Hepatocyte (in vitro differentiated cells): ENCODE measurements at regions not wholly inside any gene's neighbourhood (a gene's known extent, or its start where the extent isn't known, plus 50 kb on each side); places are given as distances from the start of the nearest gene placed in this dataset.

Experiments
- DNase-seq: peaks from one replicate; pipeline ENCODE4 v3.0.0-alpha.2; 2016; ENCODE audit warnings: low spot score
- H2AFZ ChIP-seq: fragments of 200-600 bp; sonication (generic); 2 replicates; pipeline ENCODE4 v1.6.0; 2016; ENCODE audit warnings: antibody characterized with exemption, mild to moderate bottlenecking
- H3K27ac ChIP-seq: fragments of 200-600 bp; sonication (generic); 2 replicates; pipeline ENCODE4 v1.5.1; 2016; ENCODE audit warnings: mild to moderate bottlenecking
- H3K27me3 ChIP-seq: fragments of 200-600 bp; sonication (generic); 2 replicates; pipeline ENCODE4 v1.6.1; 2016
- H3K36me3 ChIP-seq: fragments of 200-600 bp; sonication (generic); replicated peaks from 2 replicates; pipeline ENCODE4 v1.5.1; 2016; ENCODE audit warnings: low read depth; ENCODE audit not compliant: insufficient read depth
- H3K4me1 ChIP-seq: fragments of 200-600 bp; sonication (generic); 2 replicates; pipeline ENCODE4 v1.5.1; 2016; ENCODE audit warnings: mild to moderate bottlenecking, moderate library complexity; ENCODE audit not compliant: insufficient read depth
- H3K4me2 ChIP-seq: fragments of 200-600 bp; sonication (generic); 2 replicates; pipeline ENCODE4 v1.6.0; 2016
- H3K4me3 ChIP-seq: fragments of 200-600 bp; sonication (generic); 2 replicates; pipeline ENCODE4 v1.5.1; 2016; ENCODE audit warnings: mild to moderate bottlenecking
- H3K79me2 ChIP-seq: fragments of 200-600 bp; sonication (generic); 2 replicates; pipeline ENCODE4 v1.6.0; 2017; ENCODE audit warnings: mild to moderate bottlenecking
- H3K9me2 ChIP-seq: fragments of 200-600 bp; sonication (generic); replicated peaks from 2 replicates; pipeline ENCODE4 v1.6.0; 2017; ENCODE audit warnings: mild to moderate bottlenecking; ENCODE audit not compliant: insufficient read depth
- H3K9me3 ChIP-seq: fragments of 200-600 bp; sonication (generic); 2 replicates; pipeline ENCODE4 v1.5.1; 2016; ENCODE audit warnings: low read depth, mild to moderate bottlenecking
- H4K20me1 ChIP-seq: fragments of 200-600 bp; sonication (generic); 2 replicates; pipeline ENCODE4 v1.6.0; 2016; ENCODE audit warnings: mild to moderate bottlenecking; ENCODE audit not compliant: insufficient read depth, poor library complexity, severe bottlenecking
- EZH2 ChIP-seq: fragments of 200-600 bp; sonication (generic); IDR thresholded peaks from 2 replicates; pipeline ENCODE4 v1.6.1; 2016; ENCODE audit warnings: antibody characterized with exemption, mild to moderate bottlenecking, borderline replicate concordance
- EZH2phosphoT487 ChIP-seq: fragments of 200-600 bp; sonication (generic); IDR thresholded peaks from one replicate; pipeline ENCODE4 v1.6.1; 2018; ENCODE audit warnings: antibody characterized with exemption, mild to moderate bottlenecking, low read depth, moderate library complexity; ENCODE audit not compliant: unreplicated experiment, severe bottlenecking
- WGBS: methylation state at CpG from one replicate; pipeline ENCODE4 v1.1.6; 2016; ENCODE audit warnings: low lambda C conversion rate; ENCODE audit errors: missing lambda C conversion rate; 5-methylcytosine and 5-hydroxymethylcytosine counted together
- TF ChIP-seq, protein P1 (sequence below): fragments of 200-600 bp; sonication (generic); IDR thresholded peaks from 2 replicates; pipeline ENCODE4 v1.5.1; 2016; ENCODE audit warnings: antibody characterized with exemption, mild to moderate bottlenecking; ENCODE audit not compliant: poor library complexity

DNA sequence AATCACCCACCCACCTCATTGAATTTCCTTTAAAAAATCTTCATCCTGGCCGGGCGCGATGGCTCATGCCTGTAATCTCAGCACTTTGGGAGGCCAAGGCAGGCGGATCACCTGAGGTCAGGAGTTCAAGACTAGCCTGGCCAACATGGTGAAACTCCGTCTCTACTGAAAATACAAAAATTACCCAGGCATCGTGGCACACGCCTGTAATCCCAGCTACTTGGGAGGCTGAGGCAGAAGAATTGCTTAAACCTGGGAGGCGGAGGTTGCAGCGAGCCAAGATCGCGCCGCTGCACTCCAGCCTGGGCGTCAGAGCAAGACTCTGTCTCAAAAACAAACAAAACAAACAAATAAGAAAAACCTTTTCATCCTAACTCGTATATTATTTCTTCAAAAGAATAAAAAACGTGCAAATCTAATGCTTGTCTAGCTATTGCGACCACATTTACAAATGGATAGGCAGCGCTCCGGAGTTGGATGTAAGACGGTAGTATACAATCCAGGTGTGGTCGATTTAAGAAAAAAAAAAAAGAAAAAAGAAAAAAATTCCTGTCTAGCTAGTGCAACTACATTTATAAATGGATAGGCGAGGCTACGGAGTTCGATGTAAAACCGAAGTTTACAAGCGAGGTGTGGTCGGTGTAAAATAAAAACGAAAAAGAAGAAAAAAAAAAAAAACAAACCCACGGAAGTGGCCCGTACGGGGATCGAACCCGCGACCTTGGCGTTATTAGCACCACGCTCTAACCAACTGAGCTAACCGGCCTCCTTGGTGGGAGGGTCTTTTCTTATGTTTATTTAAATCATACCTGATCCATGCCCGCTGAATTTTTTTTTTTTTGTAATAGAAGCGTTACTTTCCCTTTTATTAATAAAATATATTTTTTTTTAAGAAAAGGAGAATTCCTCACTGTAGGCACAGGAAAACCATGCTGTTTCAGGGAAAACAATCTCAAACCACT lies 70.7 kb upstream of the PRSS16 start:
- peak overlapping the region; percentile 72 for H3K4me3 ChIP-seq
- no peak for TF ChIP-seq EZH2phosphoT487
- TF ChIP-seq, protein P1, sequence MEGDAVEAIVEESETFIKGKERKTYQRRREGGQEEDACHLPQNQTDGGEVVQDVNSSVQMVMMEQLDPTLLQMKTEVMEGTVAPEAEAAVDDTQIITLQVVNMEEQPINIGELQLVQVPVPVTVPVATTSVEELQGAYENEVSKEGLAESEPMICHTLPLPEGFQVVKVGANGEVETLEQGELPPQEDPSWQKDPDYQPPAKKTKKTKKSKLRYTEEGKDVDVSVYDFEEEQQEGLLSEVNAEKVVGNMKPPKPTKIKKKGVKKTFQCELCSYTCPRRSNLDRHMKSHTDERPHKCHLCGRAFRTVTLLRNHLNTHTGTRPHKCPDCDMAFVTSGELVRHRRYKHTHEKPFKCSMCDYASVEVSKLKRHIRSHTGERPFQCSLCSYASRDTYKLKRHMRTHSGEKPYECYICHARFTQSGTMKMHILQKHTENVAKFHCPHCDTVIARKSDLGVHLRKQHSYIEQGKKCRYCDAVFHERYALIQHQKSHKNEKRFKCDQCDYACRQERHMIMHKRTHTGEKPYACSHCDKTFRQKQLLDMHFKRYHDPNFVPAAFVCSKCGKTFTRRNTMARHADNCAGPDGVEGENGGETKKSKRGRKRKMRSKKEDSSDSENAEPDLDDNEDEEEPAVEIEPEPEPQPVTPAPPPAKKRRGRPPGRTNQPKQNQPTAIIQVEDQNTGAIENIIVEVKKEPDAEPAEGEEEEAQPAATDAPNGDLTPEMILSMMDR: no peak
- TF ChIP-seq EZH2: no peak
- no peaks in the 10 kb centered on the region for H3K36me3 ChIP-seq
- peak overlapping the region; percentile 93 for H2AFZ ChIP-seq
- peak overlapping the region; percentile 90 for H3K27ac ChIP-seq
- H3K9me2 ChIP-seq: no peaks in the 10 kb centered on the region
- H3K4me1 ChIP-seq: no peaks in the 10 kb centered on the region
- 2% methylated on average over 38 of the region's 38 CpGs for WGBS
- H3K79me2 ChIP-seq: no peaks in the 10 kb centered on the region
- peak overlapping the region; percentile 78 for H3K4me2 ChIP-seq
- no peaks in the 10 kb centered on the region for H3K27me3 ChIP-seq
- DNase-seq: peak; percentile 74
- no peaks in the 10 kb centered on the region for H4K20me1 ChIP-seq
- no peaks in the 10 kb centered on the region for H3K9me3 ChIP-seq

DNA sequence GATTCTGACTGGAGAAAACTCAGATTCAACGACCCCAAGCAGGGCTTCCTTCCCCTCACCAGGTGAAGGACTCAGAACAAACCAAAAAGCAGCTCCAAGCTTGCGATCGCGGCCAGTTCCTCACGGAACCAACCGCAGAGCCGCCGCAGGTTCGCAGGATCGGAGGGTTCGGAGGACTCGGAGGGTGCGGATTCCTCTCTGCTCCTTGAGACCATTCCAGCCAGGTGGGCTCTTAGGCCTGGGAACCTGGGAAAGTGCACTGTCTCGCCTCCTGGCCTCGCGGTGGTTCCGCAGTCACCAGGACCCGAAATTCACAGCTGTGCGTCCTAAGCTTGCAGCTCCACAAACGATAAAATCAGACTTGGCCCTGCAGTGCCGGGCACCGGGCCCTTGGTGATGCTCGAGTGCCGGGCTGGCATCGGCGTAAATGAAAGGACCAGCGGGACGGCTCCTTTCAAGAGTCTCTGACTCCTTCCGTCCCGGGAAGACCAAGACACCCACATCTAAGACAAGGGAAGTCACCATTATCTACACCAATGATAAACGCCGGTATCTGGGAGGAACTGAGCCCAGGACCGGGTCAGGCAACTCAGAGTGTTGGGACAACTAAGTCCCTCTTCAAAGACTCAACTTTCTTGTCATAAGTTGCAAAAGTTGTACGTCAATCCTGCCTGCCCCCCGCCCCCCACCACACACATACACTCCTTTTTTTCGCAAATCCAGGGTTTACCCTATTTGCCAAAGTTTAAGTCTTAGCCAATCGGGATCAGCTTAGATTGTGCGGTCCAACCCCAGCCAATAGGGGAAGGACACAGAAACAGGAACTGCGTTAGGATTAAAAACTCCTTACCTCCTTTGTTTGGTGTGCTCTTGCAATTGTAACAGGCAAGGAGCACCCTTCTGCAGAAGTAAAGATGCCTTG lies 69.8 kb upstream of the PRSS16 start:
- WGBS: under 1% methylated on average over 39 of the region's 39 CpGs

DNA sequence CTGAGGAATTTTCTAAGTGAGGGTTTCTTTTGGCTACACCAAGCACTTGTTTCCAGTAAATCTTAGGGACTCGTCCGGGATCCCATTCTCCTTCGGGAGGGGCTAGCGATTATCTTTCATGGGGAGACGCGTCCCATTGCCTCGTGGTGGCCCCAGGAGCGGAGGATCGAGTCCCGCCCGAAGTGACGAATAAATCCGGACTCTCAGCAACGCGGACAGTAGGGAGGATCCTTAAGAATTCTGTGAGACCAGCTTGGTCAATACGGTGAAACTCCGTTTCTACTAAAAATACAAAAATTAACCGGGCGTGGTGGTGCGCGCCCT lies 69.1 kb upstream of the PRSS16 start:
- Histone ChIP-seq H3K36me3 (no peaks in the 10 kb centered on the region), H3K9me2 (no peaks in the 10 kb centered on the region), H3K79me2 (no peaks in the 10 kb centered on the region), H3K9me3 (no peaks in the 10 kb centered on the region), H3K4me3 (peak overlapping the region; percentile 67), H4K20me1 (no peaks in the 10 kb centered on the region), H3K4me1 (no peaks in the 10 kb centered on the region), H3K27ac (peak overlapping the region; percentile 90), H3K4me2 (peak overlapping the region; percentile 78), H2AFZ (peak overlapping the region; percentile 91), H3K27me3 (no peaks in the 10 kb centered on the region)
- WGBS: under 1% methylated on average over 21 of the region's 21 CpGs
- DNase-seq: no peak
- TF ChIP-seq, protein P1: no peak
- TF ChIP-seq EZH2phosphoT487 (no peak), EZH2 (no peak)

More for the DNA sequence above, 69.8 kb upstream of the PRSS16 start:
- H3K9me3 ChIP-seq: no peaks in the 10 kb centered on the region
- H3K4me2 ChIP-seq: peak overlapping the region; percentile 78
- H3K27ac ChIP-seq: peak overlapping the region; percentile 90
- peak overlapping the region; percentile 67 for H3K4me3 ChIP-seq
- peak overlapping the region; percentile 91 for H2AFZ ChIP-seq
- no peaks in the 10 kb centered on the region for H3K36me3 ChIP-seq
- no peaks in the 10 kb centered on the region for H3K27me3 ChIP-seq
- TF ChIP-seq, protein P1: peak; percentile 55
- TF ChIP-seq EZH2: no peak
- H3K4me1 ChIP-seq: no peaks in the 10 kb centered on the region
- DNase-seq: peak; percentile 92
- no peaks in the 10 kb centered on the region for H4K20me1 ChIP-seq
- H3K79me2 ChIP-seq: no peaks in the 10 kb centered on the region
- no peaks in the 10 kb centered on the region for H3K9me2 ChIP-seq
